Mammary epithelial cell (primary cell): ENCODE measurements at regions not wholly inside any gene's neighbourhood (a gene's known extent, or its start where the extent isn't known, plus 50 kb on each side); places are given as distances from the start of the nearest gene placed in this dataset.

Experiments
- CTCF ChIP-seq, 2 donors: IDR thresholded peaks in 1 of 2; conservative IDR thresholded peaks in 1 of 2; 2 replicates each; pipeline ENCODE4 v1.5.1; 2011 to 2012; ENCODE audit warnings: inconsistent platforms in 2 of 2, low read length in 2 of 2, mild to moderate bottlenecking in 2 of 2, control low read depth in 1 of 2, low read depth in 1 of 2; ENCODE audit not compliant: insufficient read depth in 1 of 2; ENCODE audit errors: extremely low read depth in 1 of 2
- EZH2 ChIP-seq: IDR thresholded peaks from 2 replicates; pipeline ENCODE4 v1.6.1; 2012; ENCODE audit warnings: low read length, inconsistent platforms, borderline replicate concordance

GRCh38 chr4:54386693-54387092 is 157.6 kb downstream of the PDGFRA start:
- TF ChIP-seq CTCF (conservative IDR thresholded peaks at IDR 0.05 in 1 of 2, IDR thresholded peaks at IDR 0.05 in 1 of 2; ENCODE audit: extremely low read depth in 1 of 2, insufficient read depth in 1 of 2, low read depth in 1 of 2, low read length in 2 of 2) (no peak), EZH2 (no peak)
